HCT116 (cell line): ENCODE measurements at regions not wholly inside any gene's neighbourhood (a gene's known extent, or its start where the extent isn't known, plus 50 kb on each side); places are given as distances from the start of the nearest gene placed in this dataset.

Experiments used
- ATAC-seq: fragments of 200-7000 bp; cut with Tn5 transposase; 2 replicates; pipeline ENCODE4 v1.9.1; 2020; ENCODE audit warnings: mild to moderate bottlenecking, moderate library complexity
- BruUV-seq: library from RNA; stranded (reverse); fragments of 400-500 nt; replicated peaks from 2 replicates; lab custom pipeline; 2021; lab: Mats Ljungman, UMichigan
- CTCF ChIA-PET: fragments of 300-600 bp; sonication (Branson Sonifier 250); formaldehyde crosslinking; loops from one replicate; lab custom pipeline; 2021; ENCODE audit warnings: antibody characterized with exemption; lab: Charles Lee
- POLR2A ChIA-PET: fragments of 300-600, 350-600 bp; sonication (Branson Sonifier 250); formaldehyde crosslinking; loops from one replicate; lab custom pipeline; 2021; ENCODE audit warnings: antibody characterized with exemption; lab: Charles Lee
- RAD21 ChIA-PET, 2 experiments: fragments of 300-600 bp; sonication (Branson Sonifier 250); formaldehyde crosslinking; loops; one replicate each; lab custom pipeline; 2023; ENCODE audit warnings: low total read pairs in 2 of 2; ENCODE audit not compliant: uncharacterized antibody in 2 of 2, unreplicated experiment in 2 of 2, low non-redundant PET in 1 of 2; lab: Charles Lee
- DNase-seq: peaks from one replicate; pipeline ENCODE4 v3.0.0-alpha.2; 2010; ENCODE audit warnings: low read depth, low spot score
- H2AFZ ChIP-seq: fragments of 200-600 bp; shearing (Covaris generic), sonication (generic); 2 replicates; pipeline ENCODE4 v1.6.1; 2017; ENCODE audit warnings: low read depth, mixed run types, mixed read lengths, antibody characterized with exemption, low read length; ENCODE audit not compliant: poor library complexity, severe bottlenecking
- H3K27ac ChIP-seq: 2 replicates; pipeline ENCODE4 v1.5.1; 2012; ENCODE audit warnings: low read depth, low read length
- H3K27me3 ChIP-seq: fragments of 200-600 bp; sonication (generic); 2 replicates; pipeline ENCODE4 v1.6.1; 2016; ENCODE audit warnings: mixed run types, low read length, mixed read lengths; ENCODE audit not compliant: insufficient read depth
- H3K36me3 ChIP-seq, 2 experiments: fragments of 200-500 bp in 1 of 2; fragments of 200-600 bp in 1 of 2; sonication (Bioruptor generic) in 1 of 2; sonication (generic) in 1 of 2; 2 replicates each; pipeline versions ENCODE4 v1.5.1 to v1.6.1; 2014 to 2016; ENCODE audit warnings: low read length in 2 of 2, inconsistent platforms in 1 of 2, mixed read lengths in 1 of 2, mixed run types in 1 of 2; ENCODE audit not compliant: insufficient read depth in 2 of 2, control insufficient read depth in 1 of 2
- H3K4me1 ChIP-seq, 2 experiments: fragments of 200-600 bp in 1 of 2; sonication (generic) in 1 of 2; 2 replicates each; pipeline versions ENCODE4 v1.5.1 to v1.6.1; 2012 to 2017; ENCODE audit warnings: low read length in 2 of 2, inconsistent platforms in 1 of 2, mild to moderate bottlenecking in 1 of 2, mixed read lengths in 1 of 2, mixed run types in 1 of 2, moderate library complexity in 1 of 2; ENCODE audit not compliant: insufficient read depth in 2 of 2, control insufficient read depth in 1 of 2
- H3K4me2 ChIP-seq: fragments of 200-600 bp; sonication (generic); 2 replicates; pipeline ENCODE4 v1.6.1; 2017; ENCODE audit warnings: mixed run types, low read length, mixed read lengths
- H3K4me3 ChIP-seq, 2 experiments: fragments of 200-600 bp in 1 of 2; sonication (generic) in 1 of 2; replicated peaks in 1 of 2; 2 replicates each; pipeline ENCODE4 v1.5.1; 2011 to 2016; ENCODE audit warnings: low read length in 2 of 2, control low read depth in 1 of 2, low read depth in 1 of 2, mild to moderate bottlenecking in 1 of 2, mixed read lengths in 1 of 2, mixed run types in 1 of 2
- H3K79me2 ChIP-seq: fragments of 200-600 bp; sonication (generic); 2 replicates; pipeline ENCODE4 v1.6.1; 2017; ENCODE audit warnings: mild to moderate bottlenecking, mixed run types, low read length, moderate library complexity, mixed read lengths; ENCODE audit not compliant: insufficient read depth
- H3K9ac ChIP-seq: fragments of 200-600 bp; sonication (generic); 2 replicates; pipeline ENCODE4 v1.6.1; 2016; ENCODE audit warnings: low read length, mixed read lengths
- H3K9me2 ChIP-seq: fragments of 200-600 bp; sonication (generic), shearing (Covaris generic); 2 replicates; pipeline ENCODE4 v1.6.1; 2017; ENCODE audit warnings: mixed run types, mild to moderate bottlenecking, moderate library complexity; ENCODE audit not compliant: insufficient read depth
- H3K9me3 ChIP-seq, 2 experiments: fragments of 200-500 bp in 1 of 2; fragments of 200-600 bp in 1 of 2; sonication (Bioruptor generic) in 1 of 2; sonication (generic) in 1 of 2; 2 replicates each; pipeline ENCODE4 v1.6.1; 2014 to 2017; ENCODE audit warnings: low read length in 2 of 2, mixed read lengths in 2 of 2, inconsistent platforms in 1 of 2, low read depth in 1 of 2, mild to moderate bottlenecking in 1 of 2, mixed run types in 1 of 2, moderate library complexity in 1 of 2; ENCODE audit not compliant: control insufficient read depth in 1 of 2, insufficient read depth in 1 of 2
- H4K20me1 ChIP-seq: fragments of 200-600 bp; sonication (generic), shearing (Covaris generic); 2 replicates; pipeline ENCODE4 v1.6.1; 2017; ENCODE audit warnings: mixed run types, mild to moderate bottlenecking, moderate library complexity; ENCODE audit not compliant: insufficient read depth
- CBX3 ChIP-seq: IDR thresholded peaks from 2 replicates; pipeline ENCODE4 v1.6.1; 2012; ENCODE audit warnings: low read depth
- CEBPB ChIP-seq: IDR thresholded peaks from 2 replicates; pipeline ENCODE4 v1.6.1; 2012; ENCODE audit warnings: low read depth
- CTCF ChIP-seq, 3 experiments: fragments of 200-600 bp in 1 of 3; sonication (generic) in 1 of 3; IDR thresholded peaks in 2 of 3; conservative IDR thresholded peaks in 1 of 3; 2 replicates each; pipeline ENCODE4 v1.5.1; 2012 to 2017; ENCODE audit warnings: low read depth in 2 of 3, low read length in 2 of 3, antibody characterized with exemption in 1 of 3, borderline replicate concordance in 1 of 3, control low read depth in 1 of 3, mild to moderate bottlenecking in 1 of 3, mixed read lengths in 1 of 3, mixed run types in 1 of 3, moderate library complexity in 1 of 3; ENCODE audit not compliant: insufficient read depth in 1 of 3
- EGR1 ChIP-seq: IDR thresholded peaks from 2 replicates; pipeline ENCODE4 v1.6.1; 2012; ENCODE audit warnings: low read depth
- ELF1 ChIP-seq: IDR thresholded peaks from 2 replicates; pipeline ENCODE4 v1.6.1; 2012; ENCODE audit warnings: low read depth, borderline replicate concordance
- EZH2 ChIP-seq: fragments of 200-600 bp; sonication (generic); IDR thresholded peaks from 2 replicates; pipeline ENCODE4 v1.6.1; 2017; ENCODE audit warnings: antibody characterized with exemption, mixed run types
- EZH2phosphoT487 ChIP-seq: fragments of 200-600 bp; IDR thresholded peaks from 2 replicates; pipeline ENCODE4 v1.6.1; 2018; ENCODE audit warnings: antibody characterized with exemption, borderline replicate concordance
- FOSL1 ChIP-seq: IDR thresholded peaks from 2 replicates; pipeline ENCODE4 v1.6.1; 2012; ENCODE audit warnings: low read depth
- JUND ChIP-seq: IDR thresholded peaks from 2 replicates; pipeline ENCODE4 v1.6.1; 2012
- MAX ChIP-seq: IDR thresholded peaks from 2 replicates; pipeline ENCODE4 v1.6.1; 2012
- RAD21 ChIP-seq: IDR thresholded peaks from 2 replicates; pipeline ENCODE4 v1.6.1; 2012; ENCODE audit warnings: low read depth, mild to moderate bottlenecking
- REST ChIP-seq: IDR thresholded peaks from 2 replicates; pipeline ENCODE4 v1.6.1; 2012; ENCODE audit warnings: low read depth
- SRF ChIP-seq: IDR thresholded peaks from 2 replicates; pipeline ENCODE4 v1.6.1; 2012; ENCODE audit warnings: low read depth
- TCF7L2 ChIP-seq: IDR thresholded peaks from 2 replicates; pipeline ENCODE4 v1.7.0; 2011; ENCODE audit warnings: borderline replicate concordance, inconsistent platforms; ENCODE audit not compliant: insufficient read depth, insufficient read length; ENCODE audit errors: extremely low read depth
- YY1 ChIP-seq: IDR thresholded peaks from 2 replicates; pipeline ENCODE4 v1.6.1; 2011; ENCODE audit warnings: low read length, low read depth, moderate library complexity, mild to moderate bottlenecking; ENCODE audit not compliant: insufficient replicate concordance; ENCODE audit errors: extremely low read depth
- ZFX ChIP-seq: fragments of 450-650 bp; IDR thresholded peaks from 2 replicates; pipeline ENCODE4 v1.6.1; 2017
- ZNF274 ChIP-seq: fragments of 200-500 bp; sonication (Bioruptor generic); IDR thresholded peaks from 2 replicates; pipeline ENCODE4 v1.6.1; 2014; ENCODE audit warnings: mild to moderate bottlenecking, low read depth, low read length, inconsistent platforms
- intact Hi-C: fragments of 100-400 bp; cut with micrococcal nuclease; formaldehyde crosslinking; loops from 2 replicates; pipeline ENCODE4 v1.10.0; 2022

- RAD21 ChIA-PET, result no interaction called here
- CTCF ChIA-PET, result no interaction called here
- no peaks in the 10 kb centered on the region for H3K9me3 ChIP-seq
- BruUV-seq, result no TSS peak
- DNase-seq, result no peak
- H3K9ac ChIP-seq, result no peak overlapping the region
- TF ChIP-seq ZNF274 (no peak), FOSL1 (no peak)
- no peaks in the 10 kb centered on the region for H3K9me2 ChIP-seq
- H4K20me1 ChIP-seq, result no peaks in the 10 kb centered on the region
- H3K79me2 ChIP-seq, result no peaks in the 10 kb centered on the region
- no peak for ATAC-seq
- intact Hi-C loops, result no loop called here
- H3K27ac ChIP-seq, result no peak overlapping the region
- no peak overlapping the region for H2AFZ ChIP-seq
- POLR2A ChIA-PET, result no interaction called here
- H3K27me3 ChIP-seq, result no peaks in the 10 kb centered on the region
- H3K4me1 ChIP-seq, result peaks cover 0 to 18% of the 10 kb centered on the region in 2 experiments; a peak in 2 of 4 replicates
- no peak overlapping the region for H3K4me2 ChIP-seq
- no peak overlapping the region for H3K4me3 ChIP-seq
- no peaks in the 10 kb centered on the region for H3K36me3 ChIP-seq
These were observed 195.5 kb upstream of the FOXA2 start for GRCh38 chr20:22779878-22780277.

- no peak overlapping the region for H2AFZ ChIP-seq
- no peak overlapping the region for H3K9ac ChIP-seq
- POLR2A ChIA-PET, result no interaction called here
- H3K27me3 ChIP-seq, result no peaks in the 10 kb centered on the region
- H3K27ac ChIP-seq, result no peak overlapping the region
- no peak overlapping the region for H3K4me3 ChIP-seq
- no peaks in the 10 kb centered on the region for H3K79me2 ChIP-seq
- DNase-seq, result no peak
- H3K4me2 ChIP-seq, result no peak overlapping the region
- RAD21 ChIA-PET, result no interaction called here
- H3K9me2 ChIP-seq, result no peaks in the 10 kb centered on the region
- no peaks in the 10 kb centered on the region for H3K4me1 ChIP-seq
- no peak for ATAC-seq
- H4K20me1 ChIP-seq, result no peaks in the 10 kb centered on the region
- no peaks in the 10 kb centered on the region for H3K9me3 ChIP-seq
- CTCF ChIA-PET, result no interaction called here
- H3K36me3 ChIP-seq, result no peaks in the 10 kb centered on the region
- no TSS peak for BruUV-seq
- intact Hi-C loops, result no loop called here
- TF ChIP-seq CBX3 (no peak), FOSL1 (no peak), EZH2 (no peak), SRF (no peak), YY1 (no peak), EZH2phosphoT487 (no peak), CTCF (IDR thresholded peaks at IDR 0.05 in 2 of 3, conservative IDR thresholded peaks at IDR 0.05 in 1 of 3; ENCODE audit: borderline replicate concordance in 1 of 3, insufficient read depth in 1 of 3, low read depth in 2 of 3, low read length in 2 of 3) (no peak), CEBPB (no peak), JUND (no peak), ELF1 (no peak), MAX (no peak), EGR1 (no peak), REST (no peak), ZNF274 (no peak), RAD21 (no peak), ZFX (no peak), TCF7L2 (no peak)
These were observed 197.5 kb upstream of the FOXA2 start for GRCh38 chr20:22781869-22782268.
